HL-60 (cell line): ENCODE measurements at regions not wholly inside any gene's neighbourhood (a gene's known extent, or its start where the extent isn't known, plus 50 kb on each side); places are given as distances from the start of the nearest gene placed in this dataset.

Experiments
- DNase-seq, 2 experiments: peaks; one replicate each; pipeline ENCODE4 v3.0.0-alpha.2; 2010 to 2020; ENCODE audit warnings: low read depth in 1 of 2, low spot score in 1 of 2
- H3K27ac ChIP-seq: fragments of 250-450 bp; sonication (Bioruptor Pico); replicated peaks from 2 replicates; pipeline ENCODE4 v1.5.1; 2020; ENCODE audit warnings: mild to moderate bottlenecking, moderate library complexity
- H3K27me3 ChIP-seq: fragments of 250-450 bp; sonication (Bioruptor Pico); 2 replicates; pipeline ENCODE4 v1.5.1; 2021; ENCODE audit warnings: mild to moderate bottlenecking, moderate library complexity; ENCODE audit not compliant: insufficient read depth, poor library complexity, severe bottlenecking
- H3K4me3 ChIP-seq: replicated peaks from 2 replicates; pipeline ENCODE4 v1.5.1; 2011; ENCODE audit warnings: mild to moderate bottlenecking, control low read depth, low read length; ENCODE audit not compliant: insufficient read depth
- GABPA ChIP-seq: IDR thresholded peaks from 2 replicates; pipeline ENCODE4 v1.6.1; 2012; ENCODE audit warnings: low read depth
- POLR2AphosphoS5 ChIP-seq: IDR thresholded peaks from 2 replicates; pipeline ENCODE4 v1.6.1; 2012; ENCODE audit warnings: low read depth
- SPI1 ChIP-seq: IDR thresholded peaks from 2 replicates; pipeline ENCODE4 v1.6.1; 2012; ENCODE audit warnings: low read depth, mild to moderate bottlenecking, borderline replicate concordance
- TF ChIP-seq, protein P1 (sequence below): IDR thresholded peaks from one replicate; pipeline ENCODE4 v1.5.1; 2011; ENCODE audit warnings: low read length, control low read depth, inconsistent platforms; ENCODE audit not compliant: insufficient read depth
- TF ChIP-seq, protein P2 (sequence below): IDR thresholded peaks from 2 replicates; pipeline ENCODE4 v1.6.1; 2012; ENCODE audit warnings: low read depth; ENCODE audit not compliant: insufficient replicate concordance

DNA sequence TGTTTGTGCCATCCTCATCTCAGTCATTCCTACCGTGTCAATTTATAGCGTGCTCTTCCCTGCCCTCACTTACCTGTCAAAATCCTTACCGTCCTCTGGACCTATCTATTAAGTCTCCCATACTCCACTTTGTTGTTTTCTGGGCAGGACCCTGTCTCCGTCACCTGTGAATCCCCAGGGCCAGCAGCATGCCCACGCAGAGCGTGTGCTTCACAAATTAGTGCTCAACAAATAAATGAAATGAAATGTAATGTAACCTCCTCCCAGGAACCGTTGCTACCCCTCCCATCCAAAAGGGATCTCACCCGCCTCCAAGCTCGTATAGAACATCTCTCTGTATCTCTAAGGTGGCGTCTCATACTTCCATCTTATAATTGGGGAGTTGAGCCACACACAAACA is 589.9 kb upstream of the MGMT start:
- Histone ChIP-seq H3K4me3 (no peak overlapping the region), H3K27ac (no peak overlapping the region)

DNA sequence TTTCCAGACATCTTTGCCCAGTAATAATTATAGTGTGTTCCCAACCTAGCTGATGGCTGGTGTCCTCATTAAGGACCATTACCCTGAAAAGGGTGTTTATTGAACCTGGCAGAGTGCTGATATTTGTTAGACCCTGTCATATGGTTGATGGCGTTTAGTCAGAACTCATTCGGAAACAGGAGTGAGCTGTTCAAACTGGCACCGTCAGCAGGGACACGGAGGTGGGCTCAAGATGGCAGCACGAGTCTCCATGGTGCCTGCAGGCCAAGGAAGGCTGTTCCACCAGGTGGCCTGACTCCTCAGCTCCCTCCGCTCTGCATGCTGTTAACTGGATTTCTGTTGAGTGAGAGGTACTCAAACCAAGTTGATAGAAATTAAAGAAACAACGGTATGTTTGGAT is 589.1 kb upstream of the MGMT start:
- H3K4me3 ChIP-seq, result no peak overlapping the region
- no peak overlapping the region for H3K27ac ChIP-seq
- DNase-seq, result no peak
- H3K27me3 ChIP-seq, result peaks cover 2% of the 10 kb centered on the region
- TF ChIP-seq GABPA (no peak), SPI1 (no peak), POLR2AphosphoS5 (no peak)
- TF ChIP-seq, protein P1, sequence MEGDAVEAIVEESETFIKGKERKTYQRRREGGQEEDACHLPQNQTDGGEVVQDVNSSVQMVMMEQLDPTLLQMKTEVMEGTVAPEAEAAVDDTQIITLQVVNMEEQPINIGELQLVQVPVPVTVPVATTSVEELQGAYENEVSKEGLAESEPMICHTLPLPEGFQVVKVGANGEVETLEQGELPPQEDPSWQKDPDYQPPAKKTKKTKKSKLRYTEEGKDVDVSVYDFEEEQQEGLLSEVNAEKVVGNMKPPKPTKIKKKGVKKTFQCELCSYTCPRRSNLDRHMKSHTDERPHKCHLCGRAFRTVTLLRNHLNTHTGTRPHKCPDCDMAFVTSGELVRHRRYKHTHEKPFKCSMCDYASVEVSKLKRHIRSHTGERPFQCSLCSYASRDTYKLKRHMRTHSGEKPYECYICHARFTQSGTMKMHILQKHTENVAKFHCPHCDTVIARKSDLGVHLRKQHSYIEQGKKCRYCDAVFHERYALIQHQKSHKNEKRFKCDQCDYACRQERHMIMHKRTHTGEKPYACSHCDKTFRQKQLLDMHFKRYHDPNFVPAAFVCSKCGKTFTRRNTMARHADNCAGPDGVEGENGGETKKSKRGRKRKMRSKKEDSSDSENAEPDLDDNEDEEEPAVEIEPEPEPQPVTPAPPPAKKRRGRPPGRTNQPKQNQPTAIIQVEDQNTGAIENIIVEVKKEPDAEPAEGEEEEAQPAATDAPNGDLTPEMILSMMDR, result no peak
- TF ChIP-seq, protein P2, sequence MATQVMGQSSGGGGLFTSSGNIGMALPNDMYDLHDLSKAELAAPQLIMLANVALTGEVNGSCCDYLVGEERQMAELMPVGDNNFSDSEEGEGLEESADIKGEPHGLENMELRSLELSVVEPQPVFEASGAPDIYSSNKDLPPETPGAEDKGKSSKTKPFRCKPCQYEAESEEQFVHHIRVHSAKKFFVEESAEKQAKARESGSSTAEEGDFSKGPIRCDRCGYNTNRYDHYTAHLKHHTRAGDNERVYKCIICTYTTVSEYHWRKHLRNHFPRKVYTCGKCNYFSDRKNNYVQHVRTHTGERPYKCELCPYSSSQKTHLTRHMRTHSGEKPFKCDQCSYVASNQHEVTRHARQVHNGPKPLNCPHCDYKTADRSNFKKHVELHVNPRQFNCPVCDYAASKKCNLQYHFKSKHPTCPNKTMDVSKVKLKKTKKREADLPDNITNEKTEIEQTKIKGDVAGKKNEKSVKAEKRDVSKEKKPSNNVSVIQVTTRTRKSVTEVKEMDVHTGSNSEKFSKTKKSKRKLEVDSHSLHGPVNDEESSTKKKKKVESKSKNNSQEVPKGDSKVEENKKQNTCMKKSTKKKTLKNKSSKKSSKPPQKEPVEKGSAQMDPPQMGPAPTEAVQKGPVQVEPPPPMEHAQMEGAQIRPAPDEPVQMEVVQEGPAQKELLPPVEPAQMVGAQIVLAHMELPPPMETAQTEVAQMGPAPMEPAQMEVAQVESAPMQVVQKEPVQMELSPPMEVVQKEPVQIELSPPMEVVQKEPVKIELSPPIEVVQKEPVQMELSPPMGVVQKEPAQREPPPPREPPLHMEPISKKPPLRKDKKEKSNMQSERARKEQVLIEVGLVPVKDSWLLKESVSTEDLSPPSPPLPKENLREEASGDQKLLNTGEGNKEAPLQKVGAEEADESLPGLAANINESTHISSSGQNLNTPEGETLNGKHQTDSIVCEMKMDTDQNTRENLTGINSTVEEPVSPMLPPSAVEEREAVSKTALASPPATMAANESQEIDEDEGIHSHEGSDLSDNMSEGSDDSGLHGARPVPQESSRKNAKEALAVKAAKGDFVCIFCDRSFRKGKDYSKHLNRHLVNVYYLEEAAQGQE, result no peak

More for the DNA sequence above, 589.9 kb upstream of the MGMT start:
- peaks cover 2% of the 10 kb centered on the region for H3K27me3 ChIP-seq
- TF ChIP-seq, protein P2, result no peak
- TF ChIP-seq POLR2AphosphoS5, result no peak
- TF ChIP-seq SPI1, result no peak
- TF ChIP-seq, protein P1, result no peak
- TF ChIP-seq GABPA, result no peak
- DNase-seq, result no peak

DNA sequence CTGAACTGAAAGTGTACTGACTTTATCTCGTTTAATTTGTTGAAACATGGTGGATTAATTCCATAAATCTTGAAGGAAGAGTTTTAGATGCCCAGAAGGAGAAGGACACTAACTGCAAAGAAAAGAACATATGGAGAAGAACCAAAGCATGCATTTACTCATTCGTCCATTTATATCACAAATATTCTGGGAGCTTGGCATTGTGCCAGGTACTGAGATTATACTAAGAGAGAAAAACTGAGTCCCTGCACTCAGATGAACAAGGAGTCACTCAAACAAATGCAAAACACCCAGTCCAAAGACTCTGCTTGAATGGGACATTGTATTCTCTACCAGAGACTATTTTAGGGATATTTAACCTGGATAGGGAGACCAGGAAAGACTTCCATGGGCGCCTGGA is 588.0 kb upstream of the MGMT start:
- no peak overlapping the region for H3K4me3 ChIP-seq
- no peak for TF ChIP-seq POLR2AphosphoS5
- no peak for TF ChIP-seq SPI1
- TF ChIP-seq, protein P1, result no peak
- TF ChIP-seq, protein P2, result no peak
- no peak for TF ChIP-seq GABPA
- DNase-seq, result no peak
- H3K27me3 ChIP-seq, result peaks cover 2% of the 10 kb centered on the region
- H3K27ac ChIP-seq, result no peak overlapping the region
